OCI-LY7 (cell line): ENCODE measurements at regions not wholly inside any gene's neighbourhood (a gene's known extent, or its start where the extent isn't known, plus 50 kb on each side); places are given as distances from the start of the nearest gene placed in this dataset.

Experiments
- BruUV-seq: library from RNA; stranded (reverse); fragments of 400-500 nt; replicated peaks from 2 replicates; lab custom pipeline; 2021; lab: Mats Ljungman, UMichigan
- CTCF ChIA-PET: fragments of 300-600 bp; sonication (Branson Sonifier 250); formaldehyde crosslinking; loops from one replicate; lab custom pipeline; 2022; ENCODE audit warnings: antibody characterized with exemption; ENCODE audit not compliant: unreplicated experiment; lab: Charles Lee
- POLR2A ChIA-PET: fragments of 300-600 bp; sonication (Branson Sonifier 250); formaldehyde crosslinking; loops from one replicate; lab custom pipeline; 2022; ENCODE audit warnings: antibody characterized with exemption; lab: Charles Lee
- DNase-seq: peaks from one replicate; pipeline ENCODE4 v3.0.0-alpha.2; 2015; ENCODE audit warnings: low spot score
- H2AFZ ChIP-seq: fragments of 200-600 bp; sonication (generic), shearing (Covaris generic); 2 replicates; pipeline ENCODE4 v1.6.1; 2014; ENCODE audit warnings: mild to moderate bottlenecking, antibody characterized with exemption, low read length, moderate library complexity
- H3K27ac ChIP-seq: fragments of 200-600 bp; sonication (generic); 2 replicates; pipeline ENCODE4 v1.5.1; 2014; ENCODE audit warnings: mixed run types, low read depth, mild to moderate bottlenecking, moderate library complexity, low read length, inconsistent platforms; ENCODE audit not compliant: poor library complexity, severe bottlenecking
- H3K36me3 ChIP-seq: fragments of 200-600 bp; sonication (generic); 2 replicates; pipeline ENCODE4 v1.6.1; 2014; ENCODE audit warnings: mild to moderate bottlenecking, antibody characterized with exemption, low read length, moderate library complexity, mixed read lengths; ENCODE audit not compliant: insufficient read depth
- H3K4me1 ChIP-seq: fragments of 200-600 bp; sonication (generic); 2 replicates; pipeline ENCODE4 v1.5.1; 2014; ENCODE audit warnings: mild to moderate bottlenecking, low read length; ENCODE audit not compliant: insufficient read depth, poor library complexity, severe bottlenecking
- H3K4me2 ChIP-seq: fragments of 200-600 bp; sonication (generic); 2 replicates; pipeline ENCODE4 v1.6.1; 2014; ENCODE audit warnings: mild to moderate bottlenecking, low read length
- H3K4me3 ChIP-seq: fragments of 200-600 bp; sonication (generic); 2 replicates; pipeline ENCODE4 v1.5.1; 2014; ENCODE audit warnings: mild to moderate bottlenecking, low read depth, low read length; ENCODE audit not compliant: poor library complexity, severe bottlenecking
- H3K79me2 ChIP-seq: fragments of 200-600 bp; sonication (generic); 2 replicates; pipeline ENCODE4 v1.6.1; 2016; ENCODE audit warnings: low read depth, mild to moderate bottlenecking, low read length, moderate library complexity, mixed read lengths; ENCODE audit not compliant: insufficient read depth
- H3K9me2 ChIP-seq: fragments of 200-600 bp; sonication (generic); 2 replicates; pipeline ENCODE4 v1.6.1; 2016; ENCODE audit warnings: mild to moderate bottlenecking, low read length, mixed read lengths; ENCODE audit not compliant: insufficient read depth
- H3K9me3 ChIP-seq: fragments of 200-600 bp; sonication (generic); 2 replicates; pipeline ENCODE4 v1.6.1; 2014; ENCODE audit warnings: mild to moderate bottlenecking, mixed run types, low read length, mixed read lengths
- H4K20me1 ChIP-seq: fragments of 200-600 bp; sonication (generic); 2 replicates; pipeline ENCODE4 v1.6.1; 2014; ENCODE audit warnings: mild to moderate bottlenecking, antibody characterized with exemption, low read length, moderate library complexity, mixed read lengths; ENCODE audit not compliant: insufficient read depth
- EZH2phosphoT487 ChIP-seq: fragments of 200-600 bp; sonication (generic); IDR thresholded peaks from 2 replicates; pipeline ENCODE4 v1.6.1; 2018; ENCODE audit warnings: low read depth, borderline replicate concordance, mild to moderate bottlenecking, mixed run types, antibody characterized with exemption, low read length, moderate library complexity, mixed read lengths
- intact Hi-C: fragments of 100-400 bp; cut with micrococcal nuclease; formaldehyde crosslinking; loops from one replicate; pipeline ENCODE4 v1.10.0; 2022; ENCODE audit not compliant: unreplicated experiment
- TF ChIP-seq, protein P1 (sequence below): fragments of 200-600 bp; sonication (generic); conservative IDR thresholded peaks from 2 replicates; pipeline ENCODE4 v1.5.1; 2014; ENCODE audit warnings: mild to moderate bottlenecking, antibody characterized with exemption, low read length, moderate library complexity, mixed read lengths

DNA sequence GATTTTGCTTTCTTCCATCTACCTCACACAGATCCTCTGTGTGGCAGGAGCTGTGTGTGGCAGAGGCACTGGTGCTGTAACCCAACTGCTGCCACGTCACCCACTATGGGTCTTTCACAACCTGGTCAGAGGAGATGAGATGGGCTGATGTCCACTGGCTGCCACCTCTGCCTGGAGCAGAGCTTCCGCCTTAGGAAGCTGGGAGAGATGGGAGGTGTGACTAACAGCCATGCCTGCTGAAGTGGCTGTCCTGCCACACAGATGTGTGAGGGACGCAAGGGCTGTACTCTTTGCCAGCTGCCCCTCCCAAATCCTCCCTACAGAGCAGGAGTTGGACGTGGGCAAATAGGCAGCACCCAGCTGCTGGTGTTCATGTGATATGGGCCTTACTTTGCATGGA, 329.5 kb downstream of the GABRB3 start:
- intact Hi-C loops, result no loop called here
- POLR2A ChIA-PET, result no interaction called here
- BruUV-seq, result no TSS peak
- Histone ChIP-seq H3K4me3 (no peak overlapping the region), H3K4me1 (no peaks in the 10 kb centered on the region), H3K9me2 (no peaks in the 10 kb centered on the region), H3K79me2 (no peaks in the 10 kb centered on the region), H3K27ac (no peak overlapping the region), H4K20me1 (no peaks in the 10 kb centered on the region), H2AFZ (no peak overlapping the region), H3K4me2 (no peak overlapping the region), H3K9me3 (no peaks in the 10 kb centered on the region), H3K36me3 (no peaks in the 10 kb centered on the region)
- DNase-seq, result no peak
- TF ChIP-seq, protein P1, sequence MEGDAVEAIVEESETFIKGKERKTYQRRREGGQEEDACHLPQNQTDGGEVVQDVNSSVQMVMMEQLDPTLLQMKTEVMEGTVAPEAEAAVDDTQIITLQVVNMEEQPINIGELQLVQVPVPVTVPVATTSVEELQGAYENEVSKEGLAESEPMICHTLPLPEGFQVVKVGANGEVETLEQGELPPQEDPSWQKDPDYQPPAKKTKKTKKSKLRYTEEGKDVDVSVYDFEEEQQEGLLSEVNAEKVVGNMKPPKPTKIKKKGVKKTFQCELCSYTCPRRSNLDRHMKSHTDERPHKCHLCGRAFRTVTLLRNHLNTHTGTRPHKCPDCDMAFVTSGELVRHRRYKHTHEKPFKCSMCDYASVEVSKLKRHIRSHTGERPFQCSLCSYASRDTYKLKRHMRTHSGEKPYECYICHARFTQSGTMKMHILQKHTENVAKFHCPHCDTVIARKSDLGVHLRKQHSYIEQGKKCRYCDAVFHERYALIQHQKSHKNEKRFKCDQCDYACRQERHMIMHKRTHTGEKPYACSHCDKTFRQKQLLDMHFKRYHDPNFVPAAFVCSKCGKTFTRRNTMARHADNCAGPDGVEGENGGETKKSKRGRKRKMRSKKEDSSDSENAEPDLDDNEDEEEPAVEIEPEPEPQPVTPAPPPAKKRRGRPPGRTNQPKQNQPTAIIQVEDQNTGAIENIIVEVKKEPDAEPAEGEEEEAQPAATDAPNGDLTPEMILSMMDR, result no peak
- TF ChIP-seq EZH2phosphoT487, result no peak
- CTCF ChIA-PET, result no interaction called here

GRCh38 chr15:26442680-26443079, 330.2 kb downstream of the GABRB3 start:
- Histone ChIP-seq H3K27ac (no peak overlapping the region), H2AFZ (no peak overlapping the region), H4K20me1 (no peaks in the 10 kb centered on the region), H3K9me2 (no peaks in the 10 kb centered on the region), H3K9me3 (no peaks in the 10 kb centered on the region), H3K4me3 (no peak overlapping the region), H3K36me3 (no peaks in the 10 kb centered on the region), H3K79me2 (no peaks in the 10 kb centered on the region), H3K4me2 (no peak overlapping the region), H3K4me1 (no peaks in the 10 kb centered on the region)
- intact Hi-C loops, result no loop called here
- no TSS peak for BruUV-seq
- DNase-seq, result no peak
- TF ChIP-seq, protein P1, result no peak
- TF ChIP-seq EZH2phosphoT487, result no peak
- ChIA-PET POLR2A (no interaction called here), CTCF (no interaction called here)

GRCh38 chr15:26439681-26440080, 333.2 kb downstream of the GABRB3 start:
- Histone ChIP-seq H3K4me1 (no peaks in the 10 kb centered on the region), H3K9me3 (no peaks in the 10 kb centered on the region), H2AFZ (no peak overlapping the region), H3K4me3 (no peak overlapping the region), H3K79me2 (no peaks in the 10 kb centered on the region), H4K20me1 (no peaks in the 10 kb centered on the region), H3K4me2 (no peak overlapping the region), H3K36me3 (no peaks in the 10 kb centered on the region), H3K9me2 (no peaks in the 10 kb centered on the region), H3K27ac (no peak overlapping the region)
- POLR2A ChIA-PET, result no interaction called here
- no peak for DNase-seq
- BruUV-seq, result no TSS peak
- TF ChIP-seq EZH2phosphoT487, result no peak
- TF ChIP-seq, protein P1, result no peak
- CTCF ChIA-PET, result no interaction called here
- intact Hi-C loops, result no loop called here
